ENCODE measurements at regions not wholly inside any gene's neighbourhood (a gene's known extent, or its start where the extent isn't known, plus 50 kb on each side); places are given as distances from the start of the nearest gene placed in this dataset.

- TF ChIP-seq CTCF (IDR thresholded peaks at IDR 0.05) (no peak), POLR2AphosphoS5 (IDR thresholded peaks at IDR 0.05) (no peak)
These were observed 273.1 kb downstream of the ATPSCKMT start for GRCh38 chr5:9976621-9977020.
